HFF-Myc (cell line): ENCODE measurements at regions not wholly inside any gene's neighbourhood (a gene's known extent, or its start where the extent isn't known, plus 50 kb on each side); places are given as distances from the start of the nearest gene placed in this dataset.

Source experiments
- DNase-seq: peaks from one replicate; pipeline ENCODE4 v3.0.0-alpha.2; 2011; ENCODE audit warnings: low read depth; ENCODE audit errors: extremely low read depth
- H3K4me3 ChIP-seq: replicated peaks from 2 replicates; pipeline ENCODE4 v1.5.1; 2011; ENCODE audit warnings: low read depth, mild to moderate bottlenecking, control low read depth, low read length
- TF ChIP-seq, protein P1 (sequence below): IDR thresholded peaks from 2 replicates; pipeline ENCODE4 v1.5.1; 2012; ENCODE audit warnings: mild to moderate bottlenecking, low read depth, low read length, control low read depth; ENCODE audit errors: missing control alignments

DNA sequence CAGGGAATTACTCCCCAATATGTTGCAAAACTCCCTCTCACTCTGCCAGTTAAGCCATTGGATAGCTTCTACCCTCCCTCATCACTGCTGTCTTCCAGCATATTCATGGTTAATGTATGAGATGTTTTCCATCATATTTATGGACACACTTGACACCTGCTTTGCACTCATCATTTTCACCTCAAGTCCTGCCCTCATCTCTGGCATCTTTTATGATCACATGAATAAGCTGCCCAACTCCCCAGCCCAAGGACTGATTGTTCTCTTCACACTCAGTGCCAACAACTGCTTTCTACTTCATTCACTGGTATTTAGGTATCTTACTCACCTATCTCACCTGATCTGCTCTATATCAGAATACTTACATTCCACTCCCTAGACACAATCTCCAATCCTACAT is 131.1 kb upstream of the TTC29 start:
- DNase-seq, result no peak
- TF ChIP-seq, protein P1, sequence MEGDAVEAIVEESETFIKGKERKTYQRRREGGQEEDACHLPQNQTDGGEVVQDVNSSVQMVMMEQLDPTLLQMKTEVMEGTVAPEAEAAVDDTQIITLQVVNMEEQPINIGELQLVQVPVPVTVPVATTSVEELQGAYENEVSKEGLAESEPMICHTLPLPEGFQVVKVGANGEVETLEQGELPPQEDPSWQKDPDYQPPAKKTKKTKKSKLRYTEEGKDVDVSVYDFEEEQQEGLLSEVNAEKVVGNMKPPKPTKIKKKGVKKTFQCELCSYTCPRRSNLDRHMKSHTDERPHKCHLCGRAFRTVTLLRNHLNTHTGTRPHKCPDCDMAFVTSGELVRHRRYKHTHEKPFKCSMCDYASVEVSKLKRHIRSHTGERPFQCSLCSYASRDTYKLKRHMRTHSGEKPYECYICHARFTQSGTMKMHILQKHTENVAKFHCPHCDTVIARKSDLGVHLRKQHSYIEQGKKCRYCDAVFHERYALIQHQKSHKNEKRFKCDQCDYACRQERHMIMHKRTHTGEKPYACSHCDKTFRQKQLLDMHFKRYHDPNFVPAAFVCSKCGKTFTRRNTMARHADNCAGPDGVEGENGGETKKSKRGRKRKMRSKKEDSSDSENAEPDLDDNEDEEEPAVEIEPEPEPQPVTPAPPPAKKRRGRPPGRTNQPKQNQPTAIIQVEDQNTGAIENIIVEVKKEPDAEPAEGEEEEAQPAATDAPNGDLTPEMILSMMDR, result no peak
- no peak overlapping the region for H3K4me3 ChIP-seq

DNA sequence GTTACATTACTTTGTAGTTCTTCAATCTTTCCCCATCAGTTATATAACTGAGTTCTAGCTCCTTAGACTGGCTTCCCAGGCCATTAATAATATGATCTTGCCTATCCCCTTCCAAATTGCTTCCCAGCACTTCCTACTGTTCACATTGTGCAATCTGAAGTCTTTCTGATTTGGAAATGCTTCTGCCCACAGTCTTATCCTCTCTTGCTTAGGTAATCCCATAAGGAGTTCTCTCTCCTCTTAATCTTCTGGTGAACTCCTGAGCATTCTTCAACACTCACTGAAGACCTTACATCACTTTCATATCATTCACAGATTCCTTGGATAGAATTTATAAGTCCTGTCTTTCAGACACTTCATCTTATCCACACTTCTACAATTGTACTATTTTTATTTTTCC is 132.7 kb upstream of the TTC29 start:
- no peak overlapping the region for H3K4me3 ChIP-seq
- TF ChIP-seq, protein P1, result no peak
- no peak for DNase-seq

DNA sequence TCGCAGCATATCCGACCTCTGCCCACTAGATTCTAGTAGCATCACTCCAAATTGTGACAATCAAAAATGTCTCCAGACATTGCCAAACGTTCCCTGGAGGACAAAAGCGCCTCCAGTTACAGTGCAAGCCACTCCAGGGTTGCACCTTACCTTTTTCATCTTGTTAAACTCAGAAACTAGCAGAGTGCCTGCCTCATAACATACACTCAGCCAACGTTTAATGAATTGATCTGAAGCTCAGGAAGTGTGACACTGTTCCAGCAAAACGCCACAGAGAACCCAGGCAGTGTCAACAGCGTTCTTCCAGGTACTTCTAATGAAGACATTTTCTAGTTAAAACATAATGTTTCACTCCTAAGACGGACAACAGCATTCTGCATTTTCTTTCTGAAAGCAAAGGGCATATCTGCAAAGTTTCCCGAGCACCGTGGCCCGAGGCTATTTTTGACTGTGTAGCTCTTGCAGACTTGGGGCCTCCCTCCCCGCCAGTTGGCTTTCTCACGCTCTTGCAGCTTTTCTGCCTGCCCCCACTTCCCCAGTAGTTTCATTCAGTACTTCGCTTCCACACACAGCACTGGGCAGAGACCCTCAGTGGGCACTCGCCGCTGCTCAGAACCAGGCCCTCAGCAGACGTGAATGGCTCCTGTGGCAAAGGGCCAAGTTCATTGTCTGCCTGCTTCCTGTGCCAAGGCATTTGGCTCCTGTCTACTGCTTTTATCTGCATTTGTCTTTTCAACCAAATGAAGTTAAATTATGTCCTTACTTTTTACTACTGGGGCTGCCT is 133.4 kb upstream of the TTC29 start:
- TF ChIP-seq, protein P1, result no peak
- DNase-seq, result no peak
- H3K4me3 ChIP-seq, result no peak overlapping the region

DNA sequence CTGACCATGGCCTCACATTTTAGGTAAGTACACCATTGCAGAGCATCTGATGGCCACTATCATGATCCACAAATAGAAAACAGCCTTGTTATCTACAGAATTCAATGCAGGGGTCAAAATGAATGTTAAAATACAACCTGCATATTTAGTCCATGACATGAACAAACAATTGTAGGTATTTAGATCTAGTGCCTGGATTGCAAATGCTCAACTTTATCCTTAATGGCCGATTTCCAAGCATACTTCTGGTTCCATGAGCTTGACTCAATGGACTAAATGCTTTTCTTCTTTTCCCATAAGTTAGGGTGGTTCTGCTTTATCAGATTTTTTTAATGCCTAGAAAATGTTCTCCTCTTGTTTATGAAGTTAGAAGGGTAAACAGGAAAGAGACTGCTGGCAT is 139.2 kb upstream of the TTC29 start:
- H3K4me3 ChIP-seq, result no peak overlapping the region
- TF ChIP-seq, protein P1, result no peak
- no peak for DNase-seq

DNA sequence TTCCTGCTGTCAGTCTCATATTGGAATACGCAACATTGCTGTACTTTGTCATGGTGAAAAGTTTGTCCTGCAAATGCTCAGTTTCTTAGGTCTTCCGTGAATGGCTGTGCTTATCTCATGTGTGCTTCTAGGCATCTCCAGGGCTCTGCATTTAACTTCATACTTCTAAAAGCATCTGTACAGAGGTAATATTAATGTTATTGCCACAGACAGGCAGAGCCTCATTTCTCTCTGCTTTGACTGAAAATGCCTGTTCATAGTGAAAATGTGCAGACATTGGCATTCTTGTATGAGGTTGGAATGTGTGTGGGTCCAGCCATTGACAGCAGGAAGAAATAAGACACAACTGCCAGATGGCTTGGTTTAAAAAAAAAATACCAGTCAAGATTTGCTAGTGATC is 140.1 kb upstream of the TTC29 start:
- TF ChIP-seq, protein P1, result no peak
- DNase-seq, result no peak
- no peak overlapping the region for H3K4me3 ChIP-seq

DNA sequence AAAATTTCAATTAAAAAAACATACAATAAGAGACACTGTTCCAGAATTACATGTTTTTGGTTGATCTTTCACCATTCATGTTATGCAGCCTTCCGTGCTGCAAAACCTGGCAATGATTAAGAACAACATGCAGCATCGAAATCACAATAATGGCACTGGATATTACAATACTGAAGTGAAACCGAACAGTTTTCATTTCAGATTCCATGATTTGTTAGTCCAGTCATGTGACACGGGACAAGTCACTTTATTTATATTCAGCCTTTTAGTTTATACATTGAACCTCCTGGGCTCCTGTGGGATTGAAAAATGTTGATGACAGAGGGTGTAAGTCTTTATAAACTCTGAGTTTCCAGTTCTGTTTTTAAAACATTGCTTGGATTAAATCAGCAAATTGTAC is 142.5 kb upstream of the TTC29 start:
- TF ChIP-seq, protein P1, result no peak
- H3K4me3 ChIP-seq, result no peak overlapping the region
- no peak for DNase-seq

DNA sequence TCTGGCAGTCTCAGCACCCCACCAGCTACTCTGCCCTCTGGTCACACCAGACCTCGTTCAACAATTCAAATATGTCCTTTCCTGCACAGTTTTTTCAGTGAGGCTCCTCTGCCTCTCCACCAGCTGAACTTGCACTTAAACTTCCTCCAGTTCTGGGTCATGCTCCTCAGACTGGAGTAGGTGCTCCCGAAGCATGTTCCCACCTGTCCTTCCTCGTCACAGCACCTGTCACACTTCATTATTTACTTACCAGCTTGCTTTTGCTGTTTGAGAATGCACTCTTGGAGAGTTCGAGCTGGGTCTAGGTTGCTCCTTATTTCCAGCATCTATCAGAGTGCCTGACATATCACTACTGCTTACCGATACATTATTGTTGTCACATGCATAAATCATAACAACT is 144.8 kb upstream of the TTC29 start:
- TF ChIP-seq, protein P1, result no peak
- no peak for DNase-seq
- H3K4me3 ChIP-seq, result no peak overlapping the region
